ENCODE measurements at regions not wholly inside any gene's neighbourhood (a gene's known extent, or its start where the extent isn't known, plus 50 kb on each side); places are given as distances from the start of the nearest gene placed in this dataset.
"Not testable (repeated sequence)": the region's sequence is repeated elsewhere in the genome, so short reads cannot be mapped to it uniquely, and the experiment has no call there.

DNA sequence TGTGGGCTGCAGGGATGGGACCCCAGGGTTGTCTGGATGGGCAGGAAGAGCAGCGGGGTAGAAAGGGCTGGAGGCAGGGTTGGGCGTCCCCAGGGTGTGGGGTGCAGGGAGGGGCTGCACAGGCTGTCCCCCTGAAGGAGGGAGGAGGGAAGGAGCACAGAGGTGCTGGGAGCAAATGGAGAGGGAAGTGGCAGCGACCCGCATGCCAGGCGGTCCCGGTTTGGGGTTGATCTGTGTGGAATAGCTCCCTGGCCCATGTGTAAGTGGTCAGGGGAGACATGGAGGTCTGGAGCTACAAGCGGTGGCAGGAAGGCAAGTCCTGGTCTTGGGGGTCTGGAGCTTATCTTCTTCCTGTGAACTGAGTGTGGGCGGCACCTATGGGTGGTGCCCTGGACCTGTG is 532.0 kb downstream of the GOLGA6L6 start:
- H3K4me1 ChIP-seq (ENCODE audit: insufficient read depth, low read length, severe bottlenecking); H3K36me3 ChIP-seq (ENCODE audit: insufficient read depth, low read length); H3K9me2 ChIP-seq (ENCODE audit: low read depth, low read length); H3K27me3 ChIP-seq (ENCODE audit: insufficient read depth, low read length); H4K20me1 ChIP-seq (ENCODE audit: insufficient read depth, low read length); H3K9ac ChIP-seq (ENCODE audit: low read length); H3K9me3 ChIP-seq (ENCODE audit: low read length); H3K4me3 ChIP-seq (ENCODE audit: low read depth, low read length, poor library complexity, severe bottlenecking); H2AFZ ChIP-seq (ENCODE audit: low read length); H3K4me2 ChIP-seq (ENCODE audit: low read length); H3K79me2 ChIP-seq (ENCODE audit: insufficient read depth, low read length); H3K27ac ChIP-seq (ENCODE audit: low read depth, low read length, poor library complexity, severe bottlenecking); H3F3A ChIP-seq (ENCODE audit: insufficient read depth, low read length): not testable (repeated sequence)

DNA sequence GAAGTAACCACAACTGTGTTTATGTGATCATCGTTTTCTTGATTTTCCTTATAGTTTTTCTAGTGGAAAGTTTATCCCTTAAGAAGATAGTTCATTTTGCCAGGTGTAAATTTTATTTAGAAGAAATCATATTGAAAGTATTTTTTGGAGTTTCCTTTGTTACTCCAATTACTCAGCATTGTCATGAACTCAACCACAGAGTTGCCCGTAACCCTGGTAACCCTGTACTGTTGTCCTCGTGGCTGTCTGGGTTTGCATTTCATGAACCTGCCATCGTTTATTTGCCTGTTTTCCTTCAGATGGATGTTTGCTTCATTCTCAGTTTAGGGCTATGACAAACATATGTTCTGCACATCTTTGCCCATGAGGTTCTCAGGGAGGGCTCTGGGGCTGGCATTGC is 534.3 kb downstream of the GOLGA6L6 start:
- not testable (repeated sequence) for H3K4me1 ChIP-seq (ENCODE audit: insufficient read depth, low read length, severe bottlenecking); H4K20me1 ChIP-seq (ENCODE audit: insufficient read depth, low read length); H3K27ac ChIP-seq (ENCODE audit: low read depth, low read length, poor library complexity, severe bottlenecking); H3K9me2 ChIP-seq (ENCODE audit: low read depth, low read length); H3K27me3 ChIP-seq (ENCODE audit: insufficient read depth, low read length); H3K79me2 ChIP-seq (ENCODE audit: insufficient read depth, low read length); H2AFZ ChIP-seq (ENCODE audit: low read length); H3K36me3 ChIP-seq (ENCODE audit: insufficient read depth, low read length); H3K4me2 ChIP-seq (ENCODE audit: low read length); H3K9me3 ChIP-seq (ENCODE audit: low read length); H3K4me3 ChIP-seq (ENCODE audit: low read depth, low read length, poor library complexity, severe bottlenecking); H3K9ac ChIP-seq (ENCODE audit: low read length); H3F3A ChIP-seq (ENCODE audit: insufficient read depth, low read length)

DNA sequence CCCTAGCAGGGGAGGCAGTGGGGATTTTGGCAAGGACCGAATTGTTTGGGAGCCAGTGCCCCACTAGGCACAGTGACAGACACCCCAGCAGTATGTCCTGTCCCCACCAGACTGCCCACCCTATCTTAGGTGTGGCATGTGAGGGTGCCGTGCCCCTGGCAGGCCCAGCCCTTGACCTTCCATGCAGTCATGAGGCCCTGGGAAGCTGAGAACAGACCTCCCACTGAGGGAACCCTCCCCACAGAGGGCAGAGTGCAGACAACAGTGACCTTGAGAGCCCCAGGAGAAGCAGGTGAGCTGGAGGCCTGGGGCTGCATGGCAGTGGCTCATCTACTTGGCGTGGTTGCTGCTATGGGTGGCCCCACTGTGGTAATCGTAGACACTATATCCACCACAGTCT is 538.1 kb downstream of the GOLGA6L6 start:
- H3K9me2 ChIP-seq (ENCODE audit: low read depth, low read length); H3K79me2 ChIP-seq (ENCODE audit: insufficient read depth, low read length); H3F3A ChIP-seq (ENCODE audit: insufficient read depth, low read length); H2AFZ ChIP-seq (ENCODE audit: low read length); H3K4me3 ChIP-seq (ENCODE audit: low read depth, low read length, poor library complexity, severe bottlenecking); H3K36me3 ChIP-seq (ENCODE audit: insufficient read depth, low read length); H3K4me2 ChIP-seq (ENCODE audit: low read length); H3K4me1 ChIP-seq (ENCODE audit: insufficient read depth, low read length, severe bottlenecking); H3K9ac ChIP-seq (ENCODE audit: low read length); H3K9me3 ChIP-seq (ENCODE audit: low read length); H3K27me3 ChIP-seq (ENCODE audit: insufficient read depth, low read length); H4K20me1 ChIP-seq (ENCODE audit: insufficient read depth, low read length); H3K27ac ChIP-seq (ENCODE audit: low read depth, low read length, poor library complexity, severe bottlenecking): not testable (repeated sequence)

DNA sequence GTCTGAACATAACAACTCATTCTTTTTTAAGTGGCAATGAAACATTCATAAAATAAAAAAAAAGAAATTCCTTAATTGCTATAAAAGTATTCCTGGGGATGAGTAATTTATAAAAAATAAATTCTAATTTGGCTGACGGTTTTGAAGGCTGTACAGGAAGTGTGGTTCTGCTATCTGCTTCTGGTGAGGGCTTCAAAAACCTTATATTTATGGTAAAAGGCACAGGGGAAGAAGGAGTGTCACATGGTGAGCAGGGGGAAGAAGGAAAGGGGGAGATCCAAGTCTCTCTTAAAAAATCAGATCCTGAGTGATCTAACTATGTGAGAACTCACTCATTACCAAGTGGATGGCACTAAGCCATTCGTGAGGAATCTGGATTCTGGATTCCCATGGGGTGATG is 539.0 kb downstream of the GOLGA6L6 start:
- H3K27ac ChIP-seq (ENCODE audit: low read depth, low read length, poor library complexity, severe bottlenecking): not testable (repeated sequence)

DNA sequence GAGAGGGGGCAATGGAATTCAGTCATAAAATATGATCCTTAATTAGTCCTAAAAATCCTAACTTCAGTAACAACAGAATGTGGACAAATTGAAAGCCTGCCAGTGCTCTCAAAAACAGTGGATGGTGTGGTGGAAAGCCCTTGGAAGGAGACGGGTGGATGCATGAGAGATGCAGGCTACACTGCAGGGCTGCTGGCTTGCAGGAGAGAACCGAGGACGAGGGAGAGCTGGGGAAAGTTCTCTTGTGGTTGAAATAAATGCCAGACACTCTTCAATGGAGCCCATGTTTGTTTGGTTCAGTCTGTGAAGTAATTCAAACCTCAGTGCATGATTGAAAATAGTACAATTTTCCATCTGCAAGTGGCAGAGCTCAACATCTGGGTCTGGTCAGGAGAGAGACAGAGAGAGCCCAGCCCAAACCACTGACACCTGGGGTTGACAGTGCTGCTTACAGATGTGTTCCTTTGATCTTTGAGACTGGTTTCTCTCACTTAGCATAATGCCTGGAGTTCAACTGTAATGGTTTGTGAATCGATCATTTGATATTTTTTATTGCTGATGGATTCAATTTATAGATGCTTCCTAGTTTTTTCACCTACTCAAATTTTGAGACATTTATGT is 544.9 kb downstream of the GOLGA6L6 start:
- not testable (repeated sequence) for H2AFZ ChIP-seq (ENCODE audit: low read length); H3K9me2 ChIP-seq (ENCODE audit: low read depth, low read length); H3K4me2 ChIP-seq (ENCODE audit: low read length); H3K4me1 ChIP-seq (ENCODE audit: insufficient read depth, low read length, severe bottlenecking); H3K36me3 ChIP-seq (ENCODE audit: insufficient read depth, low read length); H3K4me3 ChIP-seq (ENCODE audit: low read depth, low read length, poor library complexity, severe bottlenecking); H3K27ac ChIP-seq (ENCODE audit: low read depth, low read length, poor library complexity, severe bottlenecking); H3K79me2 ChIP-seq (ENCODE audit: insufficient read depth, low read length); H3K9me3 ChIP-seq (ENCODE audit: low read length); H3K27me3 ChIP-seq (ENCODE audit: insufficient read depth, low read length); H3K9ac ChIP-seq (ENCODE audit: low read length); H4K20me1 ChIP-seq (ENCODE audit: insufficient read depth, low read length); H3F3A ChIP-seq (ENCODE audit: insufficient read depth, low read length)

More for the DNA sequence above, 539.0 kb downstream of the GOLGA6L6 start:
- H3K9ac ChIP-seq (ENCODE audit: low read length); H2AFZ ChIP-seq (ENCODE audit: low read length); H3K9me3 ChIP-seq (ENCODE audit: low read length); H3K4me1 ChIP-seq (ENCODE audit: insufficient read depth, low read length, severe bottlenecking); H3F3A ChIP-seq (ENCODE audit: insufficient read depth, low read length); H3K36me3 ChIP-seq (ENCODE audit: insufficient read depth, low read length); H3K9me2 ChIP-seq (ENCODE audit: low read depth, low read length); H3K4me3 ChIP-seq (ENCODE audit: low read depth, low read length, poor library complexity, severe bottlenecking); H3K79me2 ChIP-seq (ENCODE audit: insufficient read depth, low read length); H3K4me2 ChIP-seq (ENCODE audit: low read length); H3K27me3 ChIP-seq (ENCODE audit: insufficient read depth, low read length); H4K20me1 ChIP-seq (ENCODE audit: insufficient read depth, low read length): not testable (repeated sequence)

DNA sequence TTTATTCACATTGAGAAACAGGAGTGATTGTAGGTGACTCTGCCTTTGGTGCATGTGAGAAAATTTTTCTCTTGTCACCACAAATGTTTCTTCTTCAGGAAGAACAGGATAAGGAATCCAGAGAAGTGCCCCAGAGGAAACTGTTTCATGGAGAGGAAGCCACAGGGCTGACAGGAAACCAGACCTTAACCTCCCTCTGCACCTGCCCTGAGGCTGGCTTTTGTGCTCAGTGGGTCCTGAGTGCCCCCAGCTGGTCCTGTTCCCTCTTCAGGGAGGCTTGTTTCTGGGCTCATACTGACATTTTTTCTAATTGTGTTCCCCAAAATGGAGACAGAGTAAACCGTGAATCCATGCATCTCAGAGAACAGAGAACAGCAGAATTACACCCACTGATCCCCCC is 546.3 kb downstream of the GOLGA6L6 start:
- H3K36me3 ChIP-seq (ENCODE audit: insufficient read depth, low read length); H3K4me2 ChIP-seq (ENCODE audit: low read length); H3F3A ChIP-seq (ENCODE audit: insufficient read depth, low read length); H2AFZ ChIP-seq (ENCODE audit: low read length); H3K9me3 ChIP-seq (ENCODE audit: low read length); H4K20me1 ChIP-seq (ENCODE audit: insufficient read depth, low read length); H3K4me3 ChIP-seq (ENCODE audit: low read depth, low read length, poor library complexity, severe bottlenecking); H3K79me2 ChIP-seq (ENCODE audit: insufficient read depth, low read length); H3K4me1 ChIP-seq (ENCODE audit: insufficient read depth, low read length, severe bottlenecking); H3K9me2 ChIP-seq (ENCODE audit: low read depth, low read length); H3K9ac ChIP-seq (ENCODE audit: low read length); H3K27ac ChIP-seq (ENCODE audit: low read depth, low read length, poor library complexity, severe bottlenecking); H3K27me3 ChIP-seq (ENCODE audit: insufficient read depth, low read length): not testable (repeated sequence)
